ENCODE measurements at regions not wholly inside any gene's neighbourhood (a gene's known extent, or its start where the extent isn't known, plus 50 kb on each side); places are given as distances from the start of the nearest gene placed in this dataset.

- no peaks in the 10 kb centered on the region for H3K9me3 ChIP-seq
- no peaks in the 10 kb centered on the region for H3K36me3 ChIP-seq
- H3K4me1 ChIP-seq (ENCODE audit: control insufficient read depth in 1 of 2, low read depth in 2 of 2), result no peaks in the 10 kb centered on the region
- H3K27me3 ChIP-seq (replicated peaks; ENCODE audit: insufficient read depth), result no peaks in the 10 kb centered on the region
- no peak for ATAC-seq (ENCODE audit: insufficient number of reproducible peaks, low FRiP score, low read depth)
- no peak overlapping the region for H3K4me3 ChIP-seq
- no peak for DNase-seq (ENCODE audit: low spot score)
- TF ChIP-seq CTCF (IDR thresholded peaks at IDR 0.05), result no peak
- H3K27ac ChIP-seq, result no peak overlapping the region
Observed at GRCh38 chr5:124538191-124538590, 208.2 kb downstream of the ZNF608 start.

- Histone ChIP-seq H3K4me3 (no peak overlapping the region), H3K9me3 (no peaks in the 10 kb centered on the region), H3K27ac (no peak overlapping the region), H3K36me3 (no peaks in the 10 kb centered on the region), H3K27me3 (replicated peaks; ENCODE audit: insufficient read depth) (no peaks in the 10 kb centered on the region), H3K4me1 (ENCODE audit: control insufficient read depth in 1 of 2, low read depth in 2 of 2) (no peaks in the 10 kb centered on the region)
- ATAC-seq (ENCODE audit: insufficient number of reproducible peaks, low FRiP score, low read depth) (no peak), DNase-seq (ENCODE audit: low spot score) (no peak)
- no peak for TF ChIP-seq CTCF (IDR thresholded peaks at IDR 0.05)
Observed at GRCh38 chr5:124537522-124537921, 208.9 kb downstream of the ZNF608 start.

- no peak for TF ChIP-seq CTCF (IDR thresholded peaks at IDR 0.05)
- Histone ChIP-seq H3K4me1 (ENCODE audit: control insufficient read depth in 1 of 2, low read depth in 2 of 2) (no peaks in the 10 kb centered on the region), H3K4me3 (no peak overlapping the region), H3K27me3 (replicated peaks; ENCODE audit: insufficient read depth) (no peaks in the 10 kb centered on the region), H3K9me3 (no peaks in the 10 kb centered on the region), H3K27ac (no peak overlapping the region), H3K36me3 (no peaks in the 10 kb centered on the region)
- DNase-seq (ENCODE audit: low spot score), result no peak
- ATAC-seq (ENCODE audit: insufficient number of reproducible peaks, low FRiP score, low read depth), result no peak
Observed at GRCh38 chr5:124537107-124537506, 209.3 kb downstream of the ZNF608 start.

- no peak for TF ChIP-seq CTCF (IDR thresholded peaks at IDR 0.05)
- H3K4me3 ChIP-seq, result no peak overlapping the region
- H3K36me3 ChIP-seq, result no peaks in the 10 kb centered on the region
- no peak for DNase-seq (ENCODE audit: low spot score)
- no peaks in the 10 kb centered on the region for H3K4me1 ChIP-seq (ENCODE audit: control insufficient read depth in 1 of 2, low read depth in 2 of 2)
- no peak for ATAC-seq (ENCODE audit: insufficient number of reproducible peaks, low FRiP score, low read depth)
- H3K27ac ChIP-seq, result no peak overlapping the region
- no peaks in the 10 kb centered on the region for H3K9me3 ChIP-seq
- no peaks in the 10 kb centered on the region for H3K27me3 ChIP-seq (replicated peaks; ENCODE audit: insufficient read depth)
Observed at GRCh38 chr5:124536333-124536732, 210.1 kb downstream of the ZNF608 start.

- Histone ChIP-seq H3K9me3 (no peaks in the 10 kb centered on the region), H3K27ac (no peak overlapping the region), H3K4me1 (ENCODE audit: control insufficient read depth in 1 of 2, low read depth in 2 of 2) (peaks cover 0 to 17% of the 10 kb centered on the region in 2 donors), H3K36me3 (no peaks in the 10 kb centered on the region), H3K27me3 (replicated peaks; ENCODE audit: insufficient read depth) (no peaks in the 10 kb centered on the region), H3K4me3 (no peak overlapping the region)
- no peak for ATAC-seq (ENCODE audit: insufficient number of reproducible peaks, low FRiP score, low read depth)
- no peak for DNase-seq (ENCODE audit: low spot score)
- no peak for TF ChIP-seq CTCF (IDR thresholded peaks at IDR 0.05)
Observed at GRCh38 chr5:124530916-124531315, 215.5 kb downstream of the ZNF608 start.

Measured in thoracic aorta (tissue), 2 donors.